HG03342 (cell line): ENCODE measurements at regions not wholly inside any gene's neighbourhood (a gene's known extent, or its start where the extent isn't known, plus 50 kb on each side); places are given as distances from the start of the nearest gene placed in this dataset.
A peak's percentile ranks its signal among the peaks of the same experiment; 100 is the strongest.

Source experiments
- ATAC-seq: cut with Tn5 transposase; IDR thresholded peaks from one replicate; pipeline ENCODE4 v1.9.1; 2021; ENCODE audit warnings: mild to moderate bottlenecking, moderate library complexity; ENCODE audit not compliant: unreplicated experiment

DNA sequence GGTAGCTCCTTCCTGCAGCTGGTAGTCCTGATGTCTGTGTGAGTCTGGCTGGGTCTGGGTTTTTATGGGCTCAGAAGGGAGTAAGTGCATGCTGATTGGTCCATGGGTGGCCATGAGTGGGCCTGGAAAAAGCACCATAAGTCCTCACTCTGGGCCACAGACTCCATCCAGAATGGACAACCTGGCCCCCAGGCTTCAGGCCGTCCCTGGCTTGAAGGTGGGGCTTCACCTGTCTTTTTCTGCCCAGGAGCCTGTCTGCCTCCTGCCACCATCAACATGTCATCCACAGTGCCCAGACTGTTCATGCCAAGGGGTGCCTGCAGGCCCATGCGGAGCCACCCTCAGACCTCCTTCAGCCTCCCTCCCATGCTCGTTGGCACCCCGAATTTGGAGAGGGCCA lies 620.0 kb downstream of the RAPGEF2 start:
- ATAC-seq, result no peak

DNA sequence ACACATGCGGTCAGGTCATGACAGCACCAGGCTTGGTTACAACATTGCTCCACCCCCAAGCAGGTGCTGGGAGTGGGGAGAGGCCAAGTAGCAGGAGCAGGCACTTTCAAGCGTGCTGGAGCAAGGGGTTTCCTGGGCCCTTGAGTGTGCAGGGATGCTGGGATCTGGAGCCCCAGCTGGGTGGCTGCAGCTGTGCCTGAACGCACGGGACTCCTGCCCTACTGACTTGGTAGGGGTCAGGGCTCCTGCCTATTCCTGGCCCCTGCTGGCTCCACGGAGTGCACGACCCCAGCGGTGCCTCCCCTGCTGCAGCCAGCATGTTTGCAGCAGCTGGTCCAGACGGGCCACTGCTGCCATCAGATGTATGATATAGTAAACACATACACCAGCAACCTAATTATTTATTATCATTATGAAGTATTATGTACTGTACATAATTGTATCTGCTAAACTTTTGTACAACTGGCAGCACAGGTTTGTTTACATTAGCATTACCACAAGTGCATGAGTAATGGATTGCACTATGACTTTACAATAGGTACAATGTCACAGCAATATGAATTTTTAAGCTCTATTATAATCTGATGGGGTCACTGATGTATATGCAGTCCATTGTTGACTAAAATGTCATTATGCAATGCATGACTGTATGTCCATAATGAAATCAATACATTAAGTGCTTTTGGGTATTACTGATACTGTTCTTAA lies 620.6 kb downstream of the RAPGEF2 start:
- no peak for ATAC-seq

DNA sequence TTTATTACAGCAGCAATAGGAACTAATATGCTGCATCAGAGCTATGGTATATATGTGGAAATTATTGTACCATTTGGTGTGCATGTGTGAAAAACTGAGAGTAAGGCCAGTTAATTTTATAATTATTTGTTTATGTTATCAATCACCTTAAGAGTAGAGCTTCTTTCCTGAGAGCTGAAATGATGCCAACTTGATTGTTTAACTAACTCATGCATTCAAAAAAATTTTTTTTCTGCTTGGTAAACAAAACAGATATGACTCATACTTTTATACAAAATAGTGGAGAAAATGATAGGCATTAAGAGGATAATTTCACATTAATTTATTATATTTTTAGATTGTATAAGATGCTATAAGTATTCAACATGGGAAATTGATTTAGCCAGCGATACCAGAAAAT lies 622.7 kb downstream of the RAPGEF2 start:
- ATAC-seq, result no peak

DNA sequence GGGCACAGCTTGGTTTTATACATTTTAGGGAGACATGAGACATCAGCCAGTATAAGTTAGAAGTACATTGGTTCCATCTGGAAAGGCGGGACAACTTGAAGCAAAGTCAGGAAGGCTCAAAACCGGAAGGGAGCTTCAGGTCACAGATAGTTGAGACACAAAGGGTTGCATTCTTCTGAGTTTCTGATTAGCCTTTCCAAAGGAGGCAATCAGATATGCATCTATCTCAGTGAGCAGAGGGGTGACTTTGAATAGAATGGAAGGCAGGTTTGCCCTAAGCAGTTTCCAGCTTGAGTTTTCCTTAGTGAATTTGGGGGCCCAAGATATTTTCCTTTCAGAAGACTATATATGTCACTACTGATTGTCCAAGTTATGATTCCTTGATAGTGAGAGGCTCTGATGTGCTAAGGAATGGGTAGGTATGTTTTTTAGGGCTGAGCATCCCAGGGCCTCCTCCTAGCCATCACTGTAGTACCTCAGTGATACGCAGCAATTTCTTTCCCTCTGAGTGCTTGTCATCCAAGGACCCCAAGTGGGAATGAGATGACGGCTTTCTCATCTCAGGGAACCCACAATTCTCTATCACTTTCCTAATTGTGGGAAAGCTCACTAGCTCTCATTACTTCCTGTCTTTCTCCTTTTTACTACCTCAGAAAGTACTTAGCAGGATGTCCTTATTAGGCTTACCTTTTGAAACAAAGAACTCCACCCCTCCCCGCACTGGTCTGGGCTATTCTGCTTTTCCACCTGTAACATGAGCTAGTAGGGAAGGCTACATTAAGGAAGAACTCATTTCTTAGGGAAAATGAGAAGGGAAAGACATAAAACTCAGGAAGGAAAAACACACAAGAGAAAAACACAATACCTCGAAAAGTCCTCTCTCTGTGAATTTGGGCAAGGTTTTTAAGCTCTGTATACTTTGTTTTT lies 632.7 kb downstream of the RAPGEF2 start:
- no peak for ATAC-seq

DNA sequence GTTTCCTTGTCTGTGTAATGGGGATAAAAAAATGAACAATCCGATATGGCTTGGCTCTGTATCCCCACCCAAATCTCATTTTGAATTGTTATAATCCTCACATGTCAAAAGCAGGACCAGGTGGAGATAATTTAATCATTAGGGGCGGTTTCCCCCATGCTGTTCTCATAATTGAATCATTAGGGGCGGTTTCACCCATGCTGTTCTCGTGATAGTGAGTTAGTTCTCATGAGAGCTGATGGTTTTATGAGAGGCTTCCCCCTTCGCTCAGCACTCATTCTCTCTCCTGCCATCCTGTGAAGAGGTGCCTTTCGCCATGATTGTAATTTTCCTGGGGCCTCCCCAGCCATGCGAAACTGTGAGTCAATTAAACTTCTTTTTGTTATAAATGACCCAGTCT lies 633.5 kb downstream of the RAPGEF2 start:
- ATAC-seq, result no peak

DNA sequence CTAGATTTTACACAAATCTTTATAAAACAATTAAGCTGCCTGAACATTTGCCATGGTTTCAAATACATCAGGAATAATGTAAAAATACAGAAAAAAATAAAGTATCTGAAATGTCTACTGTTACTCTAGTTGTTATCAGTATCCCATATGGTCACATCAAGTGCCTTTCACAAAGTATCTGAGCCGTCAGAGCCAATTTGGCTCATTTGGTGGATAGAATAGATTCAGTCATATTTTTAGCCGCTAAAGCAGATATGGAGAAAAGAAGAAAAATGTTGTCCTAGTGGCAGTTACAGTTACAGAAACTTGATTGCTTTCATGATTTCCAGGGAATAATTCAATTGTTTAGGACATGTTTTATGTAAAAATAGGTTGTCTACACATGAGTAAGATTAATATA lies 641.1 kb downstream of the RAPGEF2 start:
- ATAC-seq, result no peak

DNA sequence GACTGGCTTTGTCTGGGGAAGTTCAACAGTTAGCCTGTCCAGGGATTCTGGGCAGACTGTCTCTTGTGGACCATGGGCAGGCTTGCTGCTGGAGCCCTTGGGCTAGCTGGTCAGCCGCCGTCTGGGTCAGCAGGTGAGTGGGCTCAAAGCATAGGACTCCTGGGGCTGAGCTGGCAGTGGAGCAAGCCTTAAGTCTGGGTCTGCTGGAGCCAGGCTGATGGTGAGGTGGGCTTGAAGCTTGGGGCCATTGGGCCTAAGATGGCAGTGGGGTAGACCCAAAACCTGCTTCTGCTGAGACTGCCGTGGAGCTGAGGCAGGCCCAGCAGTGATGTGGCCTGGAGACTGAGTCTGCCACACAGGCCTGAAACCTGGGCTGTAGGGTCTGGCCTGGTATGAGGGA lies 645.1 kb downstream of the RAPGEF2 start:
- no peak for ATAC-seq

DNA sequence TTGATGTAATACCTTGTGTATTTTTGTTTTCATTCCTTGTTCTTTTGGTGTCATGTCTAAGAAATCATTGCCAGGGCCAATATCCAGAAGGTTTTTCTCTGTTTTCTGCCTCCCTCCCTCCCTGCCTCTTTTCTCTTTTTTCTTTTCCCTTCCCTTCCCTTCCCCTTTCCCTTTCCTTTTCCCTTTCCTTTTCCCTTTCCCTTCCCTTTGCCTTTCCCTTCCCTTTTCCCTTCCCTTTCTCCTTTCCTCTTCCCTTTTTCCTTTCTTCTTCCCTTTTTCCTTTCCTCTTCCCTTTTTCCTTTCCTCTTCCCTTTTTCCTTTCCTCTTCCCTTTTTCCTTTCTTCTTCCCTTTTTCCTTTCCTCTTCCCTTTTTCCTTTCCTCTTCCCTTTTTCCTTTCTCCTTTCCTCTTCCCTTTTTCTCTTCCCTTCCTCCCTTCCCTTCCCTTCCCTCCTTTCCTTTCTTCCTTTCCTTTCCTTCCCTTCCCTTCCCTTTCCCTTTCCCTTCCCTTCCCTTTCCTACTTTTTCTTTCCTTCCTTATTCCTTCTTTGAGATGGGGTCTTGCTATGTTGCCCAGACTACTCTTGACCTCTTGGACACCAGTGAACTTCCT lies 646.1 kb downstream of the RAPGEF2 start:
- ATAC-seq, result no peak

DNA sequence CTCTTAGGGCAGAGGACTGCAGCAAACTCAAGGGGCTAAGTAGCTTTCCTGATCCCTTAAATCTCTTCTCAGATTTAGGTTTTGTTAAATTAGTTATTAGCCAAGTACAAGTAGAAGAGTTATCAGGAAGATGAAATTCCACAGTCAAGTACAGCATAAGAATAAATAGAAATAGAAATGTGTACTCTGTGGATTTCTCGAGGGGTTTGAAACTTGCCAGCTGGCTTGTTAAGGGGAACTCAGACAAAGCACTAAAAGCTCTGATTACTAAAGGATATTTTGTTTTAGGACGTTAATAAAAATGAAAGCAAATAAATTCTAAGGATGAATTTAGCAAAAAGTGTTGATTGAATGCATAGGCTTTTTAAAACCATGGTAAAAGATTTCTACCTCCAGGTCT lies 654.6 kb downstream of the RAPGEF2 start:
- ATAC-seq, result no peak

DNA sequence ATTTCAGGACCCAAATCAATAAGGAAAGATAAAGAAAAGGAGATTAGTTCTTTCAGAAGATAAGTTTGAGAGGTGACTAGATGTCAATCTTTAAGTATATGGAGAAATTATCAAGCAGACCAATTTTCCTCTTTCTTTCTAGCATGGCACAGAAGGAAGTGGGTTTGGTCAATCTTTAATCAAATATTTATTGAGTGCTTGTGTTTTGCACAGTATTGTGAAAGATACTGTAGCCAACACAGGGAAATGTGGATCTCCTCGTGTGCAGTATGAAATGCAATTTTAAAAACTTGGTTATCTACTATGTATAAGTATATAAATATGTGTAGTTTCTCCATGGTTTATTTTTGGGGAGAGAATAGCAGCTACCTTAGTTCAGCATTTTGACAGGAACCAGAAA lies 655.2 kb downstream of the RAPGEF2 start:
- ATAC-seq, result no peak

DNA sequence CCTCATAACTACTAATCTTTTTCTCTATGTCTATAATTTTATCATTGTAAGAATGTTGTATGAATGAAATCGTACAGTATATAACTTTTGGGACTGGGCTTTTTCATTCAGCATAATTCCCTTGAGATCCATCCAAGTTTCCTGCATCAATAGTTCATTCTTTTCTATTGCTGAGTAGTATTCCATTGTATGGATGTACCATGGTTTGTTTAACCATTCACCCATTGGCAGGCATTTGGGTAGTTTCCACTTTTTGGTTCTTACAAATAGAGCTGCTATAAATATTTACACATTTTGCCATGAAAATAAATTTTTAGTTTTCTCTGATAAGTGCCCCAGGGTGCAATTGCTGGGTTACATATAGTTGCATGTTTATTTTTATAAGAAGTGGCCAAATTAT lies 659.8 kb downstream of the RAPGEF2 start:
- no peak for ATAC-seq

DNA sequence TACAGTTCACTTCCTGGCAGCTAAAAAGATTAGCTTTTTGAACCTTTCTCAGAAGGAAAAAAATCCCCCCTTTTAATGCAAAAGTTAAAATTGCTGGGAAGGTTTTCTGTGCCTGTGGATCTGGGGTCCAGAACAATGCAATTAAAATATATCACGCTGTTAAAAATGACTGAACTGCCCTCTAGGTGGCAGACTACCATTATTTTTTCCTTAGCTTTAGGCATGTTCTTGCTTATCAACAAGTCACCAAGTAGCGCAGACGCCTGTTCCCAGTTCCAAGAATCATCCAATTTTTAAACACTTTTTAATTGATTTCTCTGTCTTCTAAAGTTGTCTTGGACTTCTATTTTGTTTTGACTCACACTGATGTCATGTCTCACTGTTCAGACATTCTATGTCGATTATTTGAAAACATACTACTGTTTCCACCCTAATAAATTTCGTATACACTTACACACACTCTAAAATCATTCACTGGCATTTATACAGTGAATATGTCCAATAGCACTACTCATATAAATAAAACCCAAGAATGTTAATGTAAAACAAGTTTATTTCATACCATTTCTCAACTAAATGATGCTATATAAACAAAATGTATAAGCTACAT lies 661.6 kb downstream of the RAPGEF2 start:
- ATAC-seq, result peak; percentile 82

DNA sequence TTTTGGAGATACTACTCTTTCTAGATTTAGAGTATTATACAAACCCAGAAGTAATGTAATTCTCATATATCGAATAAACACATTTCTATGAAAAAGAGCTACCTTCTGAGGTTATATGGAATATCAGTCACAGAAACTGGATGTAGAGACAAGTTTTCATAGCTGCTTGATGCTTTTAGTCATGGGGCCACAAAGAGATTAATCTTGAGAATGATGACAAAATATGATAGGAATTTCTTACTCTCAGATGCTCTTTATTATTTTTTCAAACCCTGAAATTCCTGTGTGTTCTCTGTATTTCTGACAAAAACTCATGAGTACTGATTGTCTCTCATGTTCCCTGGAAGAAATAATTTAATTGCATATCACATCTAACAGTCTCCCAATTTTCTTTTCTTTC lies 662.5 kb downstream of the RAPGEF2 start:
- no peak for ATAC-seq

DNA sequence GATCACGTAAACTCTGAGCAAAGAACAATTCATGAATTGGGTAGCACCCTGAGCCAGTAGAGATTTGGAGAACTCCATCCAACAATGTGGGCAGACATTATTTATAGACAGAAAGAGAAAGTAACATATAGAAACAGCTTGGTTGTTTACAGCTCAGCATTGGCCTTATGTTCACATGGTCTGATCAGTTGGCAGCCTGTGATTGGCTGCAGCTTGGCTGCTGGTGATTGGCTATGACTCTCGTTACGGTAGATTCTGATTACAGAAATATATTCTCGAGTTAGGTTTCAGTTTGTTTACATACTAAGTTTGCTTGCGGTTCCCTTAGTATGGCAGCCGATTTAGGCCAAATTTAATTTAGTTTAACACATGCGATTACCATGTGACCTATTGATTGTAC lies 663.4 kb downstream of the RAPGEF2 start:
- no peak for ATAC-seq

DNA sequence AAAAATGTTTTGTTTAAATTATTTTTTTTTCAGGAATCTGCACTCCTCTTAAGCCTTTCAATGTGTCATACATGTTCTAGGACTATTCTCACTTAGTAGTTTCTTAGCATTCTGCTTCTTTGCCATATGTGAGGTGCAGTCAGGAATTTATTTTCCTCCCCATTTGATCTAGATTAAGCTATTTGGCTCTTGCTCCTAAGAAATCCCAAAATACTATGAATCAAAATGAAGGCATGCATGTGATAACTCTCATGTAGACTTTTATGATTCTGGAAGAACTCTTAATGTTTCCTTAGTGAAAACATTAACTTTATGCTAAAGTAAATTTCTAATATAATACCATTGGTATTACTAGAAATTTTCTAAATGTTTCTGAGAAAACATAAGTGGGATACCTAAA lies 664.5 kb downstream of the RAPGEF2 start:
- no peak for ATAC-seq

DNA sequence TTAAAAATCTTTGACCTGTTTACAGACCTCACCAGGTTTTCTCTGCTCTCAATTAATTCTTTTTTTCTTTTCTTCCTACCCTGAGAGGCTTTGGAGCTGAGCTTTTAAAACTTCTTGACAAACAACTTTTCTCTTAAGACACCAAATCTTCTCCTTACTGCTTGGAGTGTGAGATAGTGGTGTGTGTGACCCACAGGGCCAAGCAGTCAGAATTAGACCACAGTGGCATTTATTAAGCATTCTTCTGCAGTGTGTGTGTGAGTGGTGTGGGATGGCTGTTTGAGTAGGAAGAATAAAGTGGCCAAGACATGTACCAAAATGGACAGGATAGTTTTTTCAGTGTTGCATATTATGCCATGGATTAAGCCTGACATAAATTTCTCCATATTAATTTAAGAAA lies 665.1 kb downstream of the RAPGEF2 start:
- ATAC-seq, result no peak

DNA sequence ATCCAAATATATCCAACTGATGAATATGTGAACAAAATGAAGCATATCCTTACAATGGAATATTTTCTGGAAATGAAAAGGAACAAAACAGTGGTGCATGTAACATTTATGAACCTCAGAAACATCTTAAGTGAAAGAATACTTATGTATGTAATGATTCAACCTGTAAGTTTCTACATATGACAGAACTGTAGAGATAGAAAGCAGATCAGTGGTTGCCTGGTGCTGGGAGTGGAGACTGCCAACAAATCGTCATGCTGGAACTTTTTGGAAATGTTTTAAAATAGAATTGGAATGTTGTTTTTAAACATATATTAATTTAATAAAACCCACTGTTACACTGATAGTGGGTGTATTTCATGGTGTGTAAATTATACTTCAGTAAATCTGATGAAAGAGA lies 667.5 kb downstream of the RAPGEF2 start:
- no peak for ATAC-seq

DNA sequence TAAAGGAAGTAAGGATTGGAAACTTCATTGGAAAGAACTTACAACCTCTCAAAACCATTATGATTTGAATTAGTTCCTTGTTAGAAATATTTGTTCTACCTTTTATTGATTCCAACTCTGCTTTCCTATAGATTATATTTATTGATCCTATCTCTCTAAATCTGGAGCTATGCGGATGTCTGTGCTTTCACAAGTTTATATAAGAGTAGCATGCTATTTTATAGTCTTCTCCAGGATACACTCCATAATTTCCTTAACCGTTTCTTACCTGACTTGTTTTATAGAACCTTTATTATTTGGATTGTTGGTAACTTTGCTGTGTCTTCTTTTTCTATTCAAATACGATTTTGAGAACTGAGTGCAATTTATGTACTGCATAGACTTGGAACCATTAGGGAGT lies 668.1 kb downstream of the RAPGEF2 start:
- ATAC-seq, result no peak

DNA sequence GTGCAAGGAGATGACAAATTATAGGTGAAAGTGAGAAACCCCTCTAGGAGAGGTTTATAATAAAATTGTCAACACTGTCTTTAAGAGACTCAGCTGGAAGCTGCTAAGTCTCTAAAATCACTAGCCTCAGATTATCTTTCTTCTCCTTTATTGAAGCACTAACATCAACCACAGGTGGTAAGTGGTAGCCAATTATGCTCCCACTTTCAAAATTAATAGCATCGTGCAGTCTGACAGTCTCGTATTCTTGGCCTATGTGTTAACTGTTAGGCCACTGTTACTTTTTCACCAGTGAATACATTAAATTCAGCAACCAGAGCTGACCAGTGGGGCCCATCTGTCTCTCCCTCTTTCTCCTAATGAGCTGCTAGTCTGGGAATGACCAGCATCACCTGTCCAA lies 674.1 kb downstream of the RAPGEF2 start:
- ATAC-seq, result no peak

DNA sequence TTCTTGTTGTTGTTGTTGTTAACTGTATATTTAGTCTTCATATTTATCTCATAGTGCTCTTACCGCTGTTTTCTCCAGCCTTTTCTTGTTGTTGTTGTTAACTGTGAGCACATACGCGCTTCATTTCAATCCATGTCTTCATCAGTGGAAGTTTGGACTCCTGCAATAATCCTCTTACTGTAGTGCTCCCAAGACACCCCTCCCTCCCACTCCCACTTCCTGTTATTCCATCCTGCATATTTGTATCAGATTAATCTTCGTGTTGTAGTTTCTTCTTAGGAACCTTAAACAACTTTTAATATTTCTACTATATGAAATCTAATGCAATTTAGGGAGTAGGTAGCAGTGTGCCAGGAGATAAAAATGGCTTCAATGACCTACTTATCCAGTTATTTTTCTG lies 674.8 kb downstream of the RAPGEF2 start:
- no peak for ATAC-seq

DNA sequence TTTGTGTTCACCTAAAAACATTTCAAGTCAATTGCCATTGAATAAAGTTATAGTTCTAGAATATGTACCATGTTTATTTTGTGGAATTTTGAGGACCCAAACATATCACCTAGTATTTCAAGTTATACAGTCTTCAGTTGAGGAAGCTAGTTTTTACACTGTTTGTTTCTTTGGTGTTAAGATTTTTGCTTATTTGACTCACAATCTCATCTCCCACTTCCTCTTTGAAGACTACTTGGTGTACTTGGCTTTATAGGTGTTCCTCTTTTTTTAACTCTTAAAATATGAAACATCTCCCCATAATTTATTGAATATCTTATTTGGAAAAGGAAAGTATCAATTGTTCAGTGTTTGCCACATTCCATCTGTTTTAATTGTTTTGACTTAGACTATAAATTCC lies 675.4 kb downstream of the RAPGEF2 start:
- peak; percentile 66 for ATAC-seq

DNA sequence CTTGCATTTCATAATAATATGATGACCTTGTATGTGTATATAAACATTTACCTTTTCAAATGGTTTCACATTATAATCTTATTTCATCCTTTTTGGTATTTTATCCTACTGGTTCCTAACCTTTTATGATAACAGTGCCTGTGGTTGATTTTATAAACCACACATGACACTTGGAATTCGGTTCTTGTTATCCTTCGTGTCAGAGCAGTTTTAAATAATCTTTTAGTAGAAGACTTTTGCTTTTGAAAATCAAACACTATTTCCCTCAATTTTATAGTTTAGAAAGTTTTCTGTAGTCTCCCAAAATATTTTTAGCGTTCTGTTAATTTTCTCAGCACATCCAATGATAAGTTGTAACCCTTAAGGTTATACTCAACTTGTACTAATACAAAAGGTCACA lies 676.8 kb downstream of the RAPGEF2 start:
- no peak for ATAC-seq
